Kasumi-1 (cell line): ENCODE measurements at regions not wholly inside any gene's neighbourhood (a gene's known extent, or its start where the extent isn't known, plus 50 kb on each side); places are given as distances from the start of the nearest gene placed in this dataset.
"Not testable (repeated sequence)": the region's sequence is repeated elsewhere in the genome, so short reads cannot be mapped to it uniquely, and the experiment has no call there.

Source experiments
- DNase-seq, 2 experiments: peaks; one replicate each; lab custom pipeline; 2025; lab: John Stamatoyannopoulos, UW

- no peak for DNase-seq
Measured at GRCh38 chr1:66460776-66461175, 73.2 kb upstream of the SGIP1 start.

GRCh38 chr1:66462313-66462712, 71.6 kb upstream of the SGIP1 start:
- no peak for DNase-seq

GRCh38 chr1:66464351-66464750, 69.6 kb upstream of the SGIP1 start:
- DNase-seq, result no peak

GRCh38 chr1:66464802-66465201, 69.2 kb upstream of the SGIP1 start:
- no peak for DNase-seq

- DNase-seq, result not testable (repeated sequence)
Measured at GRCh38 chr1:66466695-66467094, 67.3 kb upstream of the SGIP1 start.

- DNase-seq, result no peak
Measured at GRCh38 chr1:66468722-66469121, 65.2 kb upstream of the SGIP1 start.

GRCh38 chr1:66475940-66476339, 58.0 kb upstream of the SGIP1 start:
- no peak for DNase-seq

GRCh38 chr1:66476774-66477173, 57.2 kb upstream of the SGIP1 start:
- no peak for DNase-seq

- no peak for DNase-seq
Measured at GRCh38 chr1:66478116-66478515, 55.8 kb upstream of the SGIP1 start.

- no peak for DNase-seq
Measured at GRCh38 chr1:66480162-66480561, 53.8 kb upstream of the SGIP1 start.

- DNase-seq, result not testable (repeated sequence)
Measured at GRCh38 chr1:66481215-66481614, 52.7 kb upstream of the SGIP1 start.
